HG02678 (cell line): ENCODE measurements at regions not wholly inside any gene's neighbourhood (a gene's known extent, or its start where the extent isn't known, plus 50 kb on each side); places are given as distances from the start of the nearest gene placed in this dataset.
"Not testable (repeated sequence)": the region's sequence is repeated elsewhere in the genome, so short reads cannot be mapped to it uniquely, and the experiment has no call there.

Experiments
- ATAC-seq: cut with Tn5 transposase; IDR thresholded peaks from one replicate; pipeline ENCODE4 v1.9.1; 2021; ENCODE audit warnings: mild to moderate bottlenecking, moderate library complexity; ENCODE audit not compliant: unreplicated experiment

DNA sequence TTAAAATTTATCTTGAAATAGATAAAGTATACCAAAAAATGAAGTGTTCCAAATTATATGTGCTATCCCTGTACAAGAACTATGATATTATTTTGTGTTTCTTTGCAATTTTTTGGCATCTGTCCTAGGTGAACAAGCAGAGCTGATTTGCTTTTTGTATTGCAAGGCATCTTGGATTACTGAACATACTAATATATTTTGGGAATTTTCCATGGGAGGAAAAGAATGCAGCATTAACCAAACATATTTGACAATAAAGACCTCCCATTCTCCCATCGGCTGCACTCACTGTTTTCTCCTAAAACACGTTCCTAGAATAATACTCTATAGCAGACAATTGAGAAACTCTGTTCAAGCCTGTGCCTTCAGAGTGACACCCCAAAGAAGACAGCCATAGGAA lies 265.1 kb upstream of the ALCAM start:
- ATAC-seq, result no peak

- ATAC-seq, result no peak
Observed at GRCh38 chr3:105103139-105103538, 263.6 kb upstream of the ALCAM start.

DNA sequence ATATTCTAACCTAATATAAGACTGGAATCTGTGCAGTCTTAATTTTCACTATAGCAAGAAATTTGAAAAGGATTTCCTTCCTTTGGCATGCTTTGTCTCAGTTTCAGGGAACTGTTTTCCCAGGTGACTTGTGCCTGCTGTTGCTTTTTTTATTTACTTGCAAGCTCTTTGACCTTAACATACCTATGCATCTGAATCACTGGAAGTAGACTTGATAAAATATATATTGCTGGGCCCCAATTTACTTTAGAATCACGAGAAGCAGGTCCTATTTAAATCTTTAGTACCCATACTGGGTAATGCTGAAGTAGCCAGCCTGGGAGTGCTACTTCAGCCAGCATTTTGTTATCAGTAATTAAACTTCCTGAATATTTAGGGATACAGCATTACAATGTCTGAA lies 257.9 kb upstream of the ALCAM start:
- ATAC-seq, result no peak

GRCh38 chr3:105118905-105119304 lies 247.8 kb upstream of the ALCAM start:
- no peak for ATAC-seq

DNA sequence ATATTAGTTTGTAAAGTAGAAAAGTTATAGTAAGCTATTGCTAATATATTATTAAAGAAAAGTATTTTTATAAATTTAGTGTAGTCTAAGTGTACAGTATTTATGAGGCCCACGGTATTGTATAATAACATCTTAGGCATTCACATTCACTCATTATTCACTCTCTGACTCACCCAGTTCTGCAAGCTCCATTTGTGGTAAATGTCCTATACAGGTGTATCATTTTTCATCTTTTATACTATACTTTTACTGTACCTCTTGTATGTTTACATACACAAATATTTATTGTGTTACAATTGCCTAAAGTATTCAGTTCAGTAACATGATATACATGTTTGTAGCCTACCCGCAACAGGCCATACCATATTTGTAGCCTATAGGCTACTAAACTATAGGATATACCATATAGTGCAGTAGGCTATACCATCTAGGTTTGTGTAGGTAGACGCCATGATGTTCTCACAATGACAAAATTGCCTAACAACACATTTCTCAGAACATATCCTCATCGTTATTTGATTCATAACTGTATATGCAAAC lies 246.8 kb upstream of the ALCAM start:
- ATAC-seq, result no peak

- ATAC-seq, result no peak
Observed at GRCh38 chr3:105130911-105131310, 235.8 kb upstream of the ALCAM start.

GRCh38 chr3:105137911-105138310 lies 228.8 kb upstream of the ALCAM start:
- no peak for ATAC-seq

DNA sequence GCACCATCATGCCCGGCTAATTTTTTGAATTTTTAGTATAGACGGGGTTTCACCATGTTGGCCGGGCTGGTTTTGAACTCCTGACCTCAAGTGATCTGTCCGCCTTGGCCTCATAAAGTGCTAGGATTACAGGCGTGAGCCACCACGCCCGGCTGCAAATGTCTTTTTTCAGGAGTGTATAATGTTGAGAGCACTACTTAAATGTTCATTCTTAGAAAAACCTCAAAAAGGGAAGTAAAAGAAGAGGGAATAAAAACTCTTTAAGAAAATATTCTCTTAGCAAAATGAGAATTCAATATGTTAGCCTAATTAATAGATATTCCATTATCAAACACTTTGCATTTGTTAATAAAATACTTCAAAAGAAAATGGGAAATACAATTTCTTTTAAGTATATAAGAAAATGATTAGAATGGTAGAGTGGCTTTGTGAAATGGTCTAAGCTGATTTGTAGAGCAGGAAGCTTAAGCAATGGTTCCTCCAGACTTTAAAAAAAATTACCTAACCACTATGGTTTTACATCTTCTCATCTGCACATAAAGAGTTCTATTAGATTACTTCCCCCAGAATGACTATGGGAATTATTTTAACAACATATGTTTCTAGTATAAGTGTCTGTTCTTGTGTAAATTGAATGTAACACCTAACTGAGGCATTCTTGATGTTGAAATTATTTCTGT lies 226.7 kb upstream of the ALCAM start:
- no peak for ATAC-seq

DNA sequence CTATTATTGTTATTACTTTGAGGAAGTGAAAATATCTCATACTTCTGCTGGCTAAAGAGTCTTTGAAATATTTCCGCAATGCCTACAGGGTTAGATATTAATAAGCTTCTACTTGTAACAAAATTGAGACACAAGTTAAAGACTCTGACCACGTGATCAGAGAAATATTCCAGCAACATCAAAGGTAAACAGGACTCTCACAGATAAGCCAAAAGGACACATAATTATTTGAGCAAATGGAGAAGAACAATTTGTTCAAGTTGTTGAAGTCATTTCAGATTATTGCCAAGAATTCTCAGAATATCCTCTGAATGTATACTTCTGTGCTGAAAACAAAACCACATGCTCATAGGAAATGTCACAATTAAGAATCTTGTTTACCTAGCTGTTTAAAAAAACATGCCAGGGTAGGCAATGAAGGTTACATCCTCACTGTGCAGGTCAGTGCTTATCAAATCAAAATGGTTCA lies 225.8 kb upstream of the ALCAM start:
- ATAC-seq, result no peak

DNA sequence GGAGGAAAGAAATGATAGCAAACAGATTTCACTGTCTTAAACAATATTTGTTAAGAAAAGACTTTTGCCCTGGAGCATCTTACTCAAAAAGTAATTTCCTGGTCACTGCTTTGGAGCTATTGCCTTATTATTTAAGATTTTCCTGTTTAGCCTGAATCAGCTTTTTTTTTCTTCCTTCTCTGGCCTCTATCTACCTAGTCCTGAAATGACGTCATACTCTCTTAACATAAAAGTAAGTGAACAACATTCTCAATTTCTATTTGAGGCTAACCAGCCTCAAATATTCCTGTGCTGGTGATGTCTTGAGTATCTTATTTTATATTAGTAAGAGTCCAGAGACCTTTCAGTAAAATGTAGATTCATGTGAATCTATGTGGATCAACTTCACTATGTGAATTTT lies 221.9 kb upstream of the ALCAM start:
- no peak for ATAC-seq

DNA sequence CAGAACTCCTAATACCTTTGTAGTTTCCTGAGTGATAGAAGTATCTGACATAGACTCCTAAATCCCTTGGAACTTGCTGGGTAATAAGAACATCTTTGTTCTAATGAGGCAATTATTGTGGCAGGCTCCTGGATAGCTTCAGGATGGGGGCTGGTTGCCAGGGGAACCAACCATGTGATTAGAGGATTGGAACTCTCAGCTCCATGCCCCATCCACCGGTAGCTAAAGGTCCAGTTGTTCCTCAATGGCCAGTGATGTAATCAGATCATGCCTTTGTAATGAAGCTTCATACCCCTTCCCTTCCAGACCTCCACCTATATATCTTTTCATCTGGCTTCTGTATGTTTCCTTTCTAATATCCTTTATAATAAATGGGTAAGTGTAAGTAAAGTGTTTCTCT lies 221.2 kb upstream of the ALCAM start:
- no peak for ATAC-seq

- ATAC-seq, result not testable (repeated sequence)
Observed at GRCh38 chr3:105149197-105149596, 217.5 kb upstream of the ALCAM start.

GRCh38 chr3:105152987-105153386 lies 213.7 kb upstream of the ALCAM start:
- ATAC-seq, result no peak

DNA sequence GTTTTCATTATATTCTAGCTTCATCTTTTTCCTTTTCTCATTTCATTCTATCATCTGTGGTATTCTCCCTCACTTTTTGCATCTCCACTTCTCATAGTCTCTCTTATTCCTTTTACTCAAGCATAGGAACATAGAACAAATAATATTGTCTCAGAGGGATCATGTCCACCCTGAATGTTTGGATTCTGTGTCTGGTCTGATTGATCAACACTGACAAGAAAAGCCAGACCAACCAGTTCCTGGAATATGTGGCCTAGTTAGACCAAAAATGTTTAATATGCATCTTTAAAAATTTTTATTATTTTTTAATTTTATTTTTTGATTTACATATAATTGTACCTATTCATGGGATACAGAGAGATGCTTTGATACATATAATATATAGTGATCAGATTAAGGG lies 212.0 kb upstream of the ALCAM start:
- ATAC-seq, result no peak

DNA sequence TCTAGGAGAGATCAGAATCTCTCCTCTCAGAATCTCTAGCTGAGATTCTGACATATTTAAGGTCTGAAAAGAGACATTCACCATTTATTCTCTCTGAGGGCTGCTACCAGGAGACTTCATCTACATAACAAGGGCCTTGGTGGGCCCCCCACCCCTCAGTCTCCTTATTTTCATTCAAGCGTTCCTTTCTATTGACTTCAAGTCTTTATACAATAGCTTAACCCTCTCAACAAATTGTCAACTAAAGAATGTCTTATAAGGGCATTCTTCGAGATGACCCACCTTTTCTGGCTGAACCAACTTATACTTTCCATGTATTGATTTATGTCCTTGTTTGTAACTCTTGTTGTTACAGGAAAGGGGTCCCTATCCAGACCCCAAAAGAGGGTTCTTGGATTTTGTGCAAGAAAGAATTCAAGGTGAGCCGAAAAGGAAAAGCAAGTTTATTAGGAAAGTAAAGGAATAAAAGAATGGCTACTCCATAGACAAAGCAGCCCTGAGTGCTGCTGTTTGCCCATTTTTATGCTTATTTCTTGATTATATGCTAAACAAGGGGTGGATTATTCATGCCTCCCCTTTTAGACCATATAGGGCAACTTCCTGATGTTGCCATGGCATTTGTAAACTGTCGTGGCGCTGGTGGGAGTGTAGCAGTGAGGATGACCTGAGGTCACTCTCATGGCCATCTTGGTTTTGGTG lies 209.5 kb upstream of the ALCAM start:
- no peak for ATAC-seq

DNA sequence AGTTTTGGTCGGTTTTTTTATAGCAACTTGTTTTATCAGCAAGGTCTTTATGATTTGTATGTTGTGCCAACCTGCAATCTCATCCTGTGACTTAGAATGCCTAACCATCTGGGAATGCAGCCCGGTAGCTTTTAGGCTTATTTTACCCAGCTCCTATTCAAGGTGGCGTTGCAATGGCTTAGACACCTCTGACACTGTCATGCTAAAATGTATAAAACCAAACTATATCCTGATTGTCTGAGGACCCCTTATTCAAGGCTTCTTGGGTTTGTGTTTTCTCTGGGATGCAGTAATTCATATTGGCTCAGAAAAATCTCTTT lies 209.0 kb upstream of the ALCAM start:
- ATAC-seq, result no peak

DNA sequence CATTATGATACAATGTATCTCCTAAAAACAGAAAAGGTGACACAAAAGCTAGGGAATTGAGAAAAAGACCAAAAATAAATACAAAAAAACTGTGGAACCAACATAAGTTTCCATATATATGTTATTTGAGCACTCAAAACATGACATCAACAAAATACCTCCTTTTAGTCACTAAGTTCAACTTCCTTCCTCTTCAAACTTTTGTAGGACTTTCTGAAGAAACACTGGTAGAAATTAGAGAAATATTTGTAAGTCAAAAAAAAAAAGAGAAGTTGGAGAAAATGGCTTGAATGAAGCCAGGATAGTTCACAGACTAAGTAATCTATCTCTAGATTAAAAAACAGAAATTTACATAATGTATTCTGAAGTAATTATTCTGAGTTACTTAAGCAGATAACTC lies 208.4 kb upstream of the ALCAM start:
- no peak for ATAC-seq

GRCh38 chr3:105162448-105162847 lies 204.3 kb upstream of the ALCAM start:
- ATAC-seq, result no peak

DNA sequence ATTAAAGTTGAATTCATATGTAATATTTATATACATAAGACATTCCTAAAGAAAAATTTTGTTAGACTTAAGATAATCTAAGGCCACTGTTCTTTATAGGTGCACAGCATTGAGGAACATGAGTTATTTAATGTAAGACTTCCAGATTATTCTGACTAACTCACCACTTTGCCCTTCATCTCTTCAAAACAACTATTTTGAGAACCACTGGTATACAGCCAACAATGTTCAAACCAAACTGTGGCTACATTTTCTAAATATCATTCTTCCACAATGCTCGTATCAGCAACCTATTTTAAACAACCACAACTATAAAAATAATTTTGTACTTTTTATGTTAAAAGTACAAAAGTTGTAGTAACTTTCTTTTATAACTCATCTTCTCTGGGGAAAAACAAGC lies 199.8 kb upstream of the ALCAM start:
- no peak for ATAC-seq

DNA sequence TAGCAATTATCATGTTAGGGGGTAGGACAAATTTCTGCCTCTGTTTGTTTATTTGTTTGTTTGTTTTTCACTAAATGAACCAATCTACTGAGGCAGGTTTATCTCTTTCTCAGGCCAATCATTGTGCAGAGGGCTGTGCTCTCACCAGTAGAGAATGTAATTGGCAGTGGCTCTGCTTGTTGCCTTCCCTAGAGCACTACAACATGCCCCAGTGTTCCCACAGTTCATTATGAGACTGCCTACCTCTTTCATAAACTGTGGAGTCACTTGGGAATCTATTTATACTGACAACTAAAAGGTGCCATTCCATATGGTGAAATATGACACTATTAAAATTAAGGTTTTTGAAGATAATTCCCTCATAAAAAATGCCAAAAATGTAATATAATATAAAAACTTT lies 196.3 kb upstream of the ALCAM start:
- ATAC-seq, result no peak

GRCh38 chr3:105174017-105174615 lies 192.6 kb upstream of the ALCAM start:
- ATAC-seq, result no peak

DNA sequence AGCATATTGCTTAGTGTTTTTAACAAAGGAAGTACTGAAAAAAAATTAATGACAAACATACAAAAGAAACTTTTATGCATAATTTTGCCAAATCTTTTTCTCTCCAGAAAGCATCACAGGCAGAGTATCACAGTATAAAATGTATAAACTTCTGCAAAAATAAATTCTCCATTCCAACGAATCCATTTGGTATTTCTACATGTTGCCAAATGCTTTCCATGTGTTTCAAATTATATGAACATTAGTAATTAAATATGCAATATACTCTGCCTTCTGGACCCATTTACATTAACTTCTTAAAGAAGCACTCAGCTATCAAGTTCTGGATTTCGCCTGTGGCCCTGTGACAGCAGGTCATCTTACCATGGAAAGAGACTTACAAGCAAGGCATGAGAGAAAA lies 189.1 kb upstream of the ALCAM start:
- no peak for ATAC-seq
